GM23338 (cell line): ENCODE measurements at regions not wholly inside any gene's neighbourhood (a gene's known extent, or its start where the extent isn't known, plus 50 kb on each side); places are given as distances from the start of the nearest gene placed in this dataset.

ENCODE experiments used
- EZH2 ChIP-seq: fragments of 200-600 bp; sonication (generic); IDR thresholded peaks from one replicate; pipeline ENCODE4 v1.8.0; 2017; ENCODE audit warnings: antibody characterized with exemption, mild to moderate bottlenecking, low read depth; ENCODE audit not compliant: unreplicated experiment
- EZH2phosphoT487 ChIP-seq: fragments of 200-600 bp; sonication (generic); IDR thresholded peaks from one replicate; pipeline ENCODE4 v1.8.1; 2018; ENCODE audit warnings: antibody characterized with exemption; ENCODE audit not compliant: unreplicated experiment
- POLR2AphosphoS5 ChIP-seq: IDR thresholded peaks from 2 replicates; pipeline ENCODE4 v1.6.1; 2016; ENCODE audit warnings: antibody characterized with exemption, low read depth
- REST ChIP-seq: IDR thresholded peaks from one replicate; pipeline ENCODE4 v1.6.1; 2018; ENCODE audit warnings: antibody characterized with exemption; ENCODE audit not compliant: unreplicated experiment
- ZNF114 ChIP-seq: fragments of 250-450 bp; sonication (Bioruptor Pico); IDR thresholded peaks from 2 replicates; pipeline ENCODE4 v1.5.0; 2020; ENCODE audit warnings: mild to moderate bottlenecking, moderate library complexity
- TF ChIP-seq, protein P1 (sequence below), 2 experiments: fragments of 200-600 bp in 1 of 2; sonication (generic) in 1 of 2; conservative IDR thresholded peaks; 2 replicates each; pipeline versions ENCODE4 v1.5.1 to v1.6.1; 2016 to 2017; ENCODE audit warnings: antibody characterized with exemption in 2 of 2, low read depth in 2 of 2, mild to moderate bottlenecking in 2 of 2, moderate library complexity in 1 of 2
- TF ChIP-seq, protein P2 (sequence below): IDR thresholded peaks from 2 replicates; pipeline ENCODE4 v1.6.1; 2016; ENCODE audit warnings: antibody characterized with exemption

GRCh38 chr15:29430124-29430523 is 160.5 kb upstream of the NSMCE3 start:
- TF ChIP-seq, protein P1, sequence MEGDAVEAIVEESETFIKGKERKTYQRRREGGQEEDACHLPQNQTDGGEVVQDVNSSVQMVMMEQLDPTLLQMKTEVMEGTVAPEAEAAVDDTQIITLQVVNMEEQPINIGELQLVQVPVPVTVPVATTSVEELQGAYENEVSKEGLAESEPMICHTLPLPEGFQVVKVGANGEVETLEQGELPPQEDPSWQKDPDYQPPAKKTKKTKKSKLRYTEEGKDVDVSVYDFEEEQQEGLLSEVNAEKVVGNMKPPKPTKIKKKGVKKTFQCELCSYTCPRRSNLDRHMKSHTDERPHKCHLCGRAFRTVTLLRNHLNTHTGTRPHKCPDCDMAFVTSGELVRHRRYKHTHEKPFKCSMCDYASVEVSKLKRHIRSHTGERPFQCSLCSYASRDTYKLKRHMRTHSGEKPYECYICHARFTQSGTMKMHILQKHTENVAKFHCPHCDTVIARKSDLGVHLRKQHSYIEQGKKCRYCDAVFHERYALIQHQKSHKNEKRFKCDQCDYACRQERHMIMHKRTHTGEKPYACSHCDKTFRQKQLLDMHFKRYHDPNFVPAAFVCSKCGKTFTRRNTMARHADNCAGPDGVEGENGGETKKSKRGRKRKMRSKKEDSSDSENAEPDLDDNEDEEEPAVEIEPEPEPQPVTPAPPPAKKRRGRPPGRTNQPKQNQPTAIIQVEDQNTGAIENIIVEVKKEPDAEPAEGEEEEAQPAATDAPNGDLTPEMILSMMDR (conservative IDR thresholded peaks at IDR 0.05; ENCODE audit: low read depth in 2 of 2): no peak
- no peak for TF ChIP-seq POLR2AphosphoS5
- TF ChIP-seq, protein P2, sequence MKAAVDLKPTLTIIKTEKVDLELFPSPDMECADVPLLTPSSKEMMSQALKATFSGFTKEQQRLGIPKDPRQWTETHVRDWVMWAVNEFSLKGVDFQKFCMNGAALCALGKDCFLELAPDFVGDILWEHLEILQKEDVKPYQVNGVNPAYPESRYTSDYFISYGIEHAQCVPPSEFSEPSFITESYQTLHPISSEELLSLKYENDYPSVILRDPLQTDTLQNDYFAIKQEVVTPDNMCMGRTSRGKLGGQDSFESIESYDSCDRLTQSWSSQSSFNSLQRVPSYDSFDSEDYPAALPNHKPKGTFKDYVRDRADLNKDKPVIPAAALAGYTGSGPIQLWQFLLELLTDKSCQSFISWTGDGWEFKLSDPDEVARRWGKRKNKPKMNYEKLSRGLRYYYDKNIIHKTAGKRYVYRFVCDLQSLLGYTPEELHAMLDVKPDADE: no peak
- TF ChIP-seq EZH2: no peak
- TF ChIP-seq ZNF114 (CRISPR knock-in tag): no peak
- no peak for TF ChIP-seq EZH2phosphoT487
- no peak for TF ChIP-seq REST
